Psoas muscle (tissue), 7 donors: ENCODE measurements at regions not wholly inside any gene's neighbourhood (a gene's known extent, or its start where the extent isn't known, plus 50 kb on each side); places are given as distances from the start of the nearest gene placed in this dataset.
"Not testable (repeated sequence)": the region's sequence is repeated elsewhere in the genome, so short reads cannot be mapped to it uniquely, and the experiment has no call there.

ENCODE experiments used
- ATAC-seq, 4 donors: fragments of 200-7000 bp; cut with Tn5 transposase; one replicate each; pipeline ENCODE4 v1.9.1; 2020; ENCODE audit warnings: moderate library complexity in 3 of 4, mild to moderate bottlenecking in 2 of 4
- DNase-seq, 2 donors: peaks; one replicate each; pipeline ENCODE4 v3.0.0-alpha.2; 2020
- H3K27ac ChIP-seq: fragments of 200-600 bp; one replicate; pipeline ENCODE4 v1.8.0; 2022
- H3K27me3 ChIP-seq, 3 donors: fragments of 200-600 bp in 1 of 3; one replicate each; pipeline versions ENCODE4 v1.6.1 to v1.8.0; 2013 to 2022; ENCODE audit warnings: low read length in 2 of 3, mild to moderate bottlenecking in 2 of 3, moderate library complexity in 1 of 3; ENCODE audit not compliant: insufficient read depth in 3 of 3
- H3K36me3 ChIP-seq, 2 donors: fragments of 200-600 bp in 1 of 2; one replicate each; pipeline versions ENCODE4 v1.6.1 to v1.8.0; 2013 to 2022; ENCODE audit warnings: low read depth in 1 of 2, mild to moderate bottlenecking in 1 of 2, moderate library complexity in 1 of 2; ENCODE audit not compliant: insufficient read depth in 1 of 2
- H3K4me1 ChIP-seq: fragments of 200-600 bp; one replicate; pipeline ENCODE4 v1.8.0; 2022
- H3K4me3 ChIP-seq: fragments of 200-600 bp; one replicate; pipeline ENCODE4 v1.8.0; 2022; ENCODE audit warnings: mild to moderate bottlenecking
- H3K9me3 ChIP-seq: fragments of 200-600 bp; one replicate; pipeline ENCODE4 v1.8.0; 2022
- CTCF ChIP-seq: fragments of 200-600 bp; IDR thresholded peaks from one replicate; pipeline ENCODE4 v1.8.0; 2022; ENCODE audit warnings: antibody characterized with exemption
- WGBS, 3 donors: extraction: QIAGEN DNeasy Blood & Tissue Kit; methylation state at CpG; one replicate each; pipeline versions ENCODE4 v1.1.6 to v1.1.7; 2013; 5-methylcytosine and 5-hydroxymethylcytosine counted together
- intact Hi-C, 2 donors: fragments of 100-400 bp; cut with DNase I; formaldehyde crosslinking; loops; one replicate each; pipeline versions ENCODE4 v1.11.0 to v1.14.2; 2022
- donor health status: healthy with polysubstance abuse.
- donor health status: DM: no; HTN: no; CAD: no; lungs with moderate emphysema.
- donor health status: Bipolar disorder and iron deficiency.
- donor health status: healthy.
- donor health status: DM: yes; HTN: yes; CAD: no.
- donor health status: DM: no; HTN: no; CAD: no.
- donor health status: DM: yes; HTN: yes; CAD: no.

GRCh38 chr12:33832900-33833299, 189.4 kb upstream of the ALG10 start:
- intact Hi-C loops = no loop called here
- H3K4me3 ChIP-seq = no peak overlapping the region
- H3K4me1 ChIP-seq = no peaks in the 10 kb centered on the region

GRCh38 chr12:33834672-33835071, 187.6 kb upstream of the ALG10 start:
- no peak for ATAC-seq
- Histone ChIP-seq H3K27ac (no peak overlapping the region), H3K27me3 (no peaks in the 10 kb centered on the region), H3K36me3 (no peaks in the 10 kb centered on the region), H3K4me1 (no peaks in the 10 kb centered on the region), H3K9me3 (no peaks in the 10 kb centered on the region), H3K4me3 (no peak overlapping the region)
- TF ChIP-seq CTCF = no peak
- intact Hi-C loops = no loop called here
- WGBS, 3 donors = 73 to 85% (median 85%) methylated on average over 1 of the region's 1 CpG
- DNase-seq = no peak

More at GRCh38 chr12:33832900-33833299, 189.4 kb upstream of the ALG10 start:
- DNase-seq (no peak), ATAC-seq (no peak)
- TF ChIP-seq CTCF = no peak
- Histone ChIP-seq H3K36me3 (no peaks in the 10 kb centered on the region), H3K9me3 (no peaks in the 10 kb centered on the region), H3K27me3 (no peaks in the 10 kb centered on the region), H3K27ac (no peak overlapping the region)
- 46 to 64% (median 57%) methylated on average over 3 of the region's 3 CpGs for WGBS, 3 donors

- H3K27me3 ChIP-seq = no peaks in the 10 kb centered on the region
- ATAC-seq (no peak), DNase-seq (no peak)
- no peak for TF ChIP-seq CTCF
- H3K27ac ChIP-seq = no peak overlapping the region
- no peak overlapping the region for H3K4me3 ChIP-seq
- WGBS, 3 donors = 52 to 97% (median 90%) methylated on average over 1 of the region's 1 CpG
- intact Hi-C loops = no loop called here
- H3K4me1 ChIP-seq = no peaks in the 10 kb centered on the region
- H3K9me3 ChIP-seq = peaks cover 9% of the 10 kb centered on the region
- no peaks in the 10 kb centered on the region for H3K36me3 ChIP-seq
Measured at GRCh38 chr12:33876618-33877017, 145.7 kb upstream of the ALG10 start.

GRCh38 chr12:33892425-33892824, 129.9 kb upstream of the ALG10 start:
- Histone ChIP-seq H3K9me3 (peaks cover 5% of the 10 kb centered on the region), H3K27ac (no peak overlapping the region), H3K27me3 (no peaks in the 10 kb centered on the region), H3K4me1 (no peaks in the 10 kb centered on the region), H3K4me3 (no peak overlapping the region), H3K36me3 (no peaks in the 10 kb centered on the region)
- TF ChIP-seq CTCF = no peak
- intact Hi-C loops = no loop called here
- no peak for ATAC-seq
- DNase-seq = no peak
- 70 to 81% (median 75%) methylated on average over 3 of the region's 3 CpGs for WGBS, 3 donors

GRCh38 chr12:33920460-33920859, 101.8 kb upstream of the ALG10 start:
- H3K9me3 ChIP-seq, H3K4me1 ChIP-seq, DNase-seq, intact Hi-C loops, H3K27me3 ChIP-seq, H3K4me3 ChIP-seq, H3K36me3 ChIP-seq, H3K27ac ChIP-seq, ATAC-seq: not testable (repeated sequence)
- WGBS, 3 donors = 71 to 83% (median 76%) methylated on average over 5 of the region's 5 CpGs
